Stimulated activated CD4-positive, alpha-beta T cell treated with anti-CD3 and anti-CD28 coated beads, TNF-alpha, amount 100 ng/mL, for 48 hours (primary cell): ENCODE measurements at regions not wholly inside any gene's neighbourhood (a gene's known extent, or its start where the extent isn't known, plus 50 kb on each side); places are given as distances from the start of the nearest gene placed in this dataset.
"Not testable (repeated sequence)": the region's sequence is repeated elsewhere in the genome, so short reads cannot be mapped to it uniquely, and the experiment has no call there.

Source experiments
- DNase-seq, 3 donors: peaks; one replicate each; pipeline ENCODE4 v3.0.0-alpha.2; 2020; ENCODE audit warnings: low read depth in 3 of 3

DNA sequence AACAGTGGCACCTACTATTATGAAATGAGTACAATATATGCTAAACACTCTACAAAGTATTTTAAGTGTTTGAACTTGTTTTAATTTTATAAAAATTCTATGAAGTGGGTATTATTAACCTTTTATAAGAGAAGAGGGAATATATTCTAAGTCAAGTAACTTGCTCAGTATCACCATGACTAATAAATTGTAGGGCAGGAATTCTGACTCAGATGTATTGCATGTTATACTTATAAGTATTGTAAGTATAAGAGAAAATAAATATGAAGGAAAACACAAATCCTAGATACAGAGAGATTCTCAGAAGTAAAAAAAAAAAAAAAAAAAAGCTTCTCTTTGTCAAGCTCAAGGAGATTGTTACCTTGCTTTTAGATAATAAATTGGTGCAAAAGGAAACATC is 893.2 kb downstream of the SLC16A7 start:
- no peak for DNase-seq

GRCh38 chr12:60494244-60494643 is 898.4 kb downstream of the SLC16A7 start:
- no peak for DNase-seq

- DNase-seq: no peak
Measured at GRCh38 chr12:60498656-60499055, 902.8 kb downstream of the SLC16A7 start.

GRCh38 chr12:60501124-60501729 is 905.4 kb downstream of the SLC16A7 start:
- DNase-seq: no peak

DNA sequence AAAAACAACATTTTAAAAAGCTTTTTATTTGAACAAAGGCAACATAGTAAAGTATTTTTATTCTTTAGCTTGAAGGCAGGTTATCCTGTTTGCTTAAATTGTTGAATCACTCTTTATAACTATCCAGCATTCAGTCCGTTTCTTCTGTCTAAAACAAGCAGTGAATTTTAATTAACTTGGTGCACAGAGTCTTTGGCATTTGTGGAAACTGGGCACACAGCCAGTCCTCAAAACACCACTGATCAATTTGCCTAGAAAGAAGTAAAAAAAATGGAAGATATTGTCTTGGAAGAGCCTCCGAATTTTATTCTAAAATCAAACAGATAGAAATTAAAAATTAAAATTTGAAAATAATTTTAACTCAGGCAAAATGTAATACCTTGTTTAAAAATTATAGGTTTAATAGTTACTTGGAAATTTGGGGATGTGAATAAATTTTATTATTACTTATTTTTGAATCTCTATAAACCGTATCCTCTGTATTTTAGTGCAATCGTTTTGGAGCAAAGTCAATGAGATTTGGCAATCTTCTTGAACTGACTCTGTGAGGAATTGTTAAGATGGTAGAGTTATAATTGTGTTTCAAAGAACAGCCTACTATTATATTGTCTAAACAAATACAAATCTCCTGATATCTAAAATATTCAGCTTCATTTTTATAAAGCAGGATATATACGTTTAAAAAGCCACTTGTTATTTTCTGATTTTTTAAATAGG is 927.0 kb downstream of the SLC16A7 start:
- no peak for DNase-seq

- DNase-seq: no peak
Measured at GRCh38 chr12:60529261-60529660, 933.4 kb downstream of the SLC16A7 start.

DNA sequence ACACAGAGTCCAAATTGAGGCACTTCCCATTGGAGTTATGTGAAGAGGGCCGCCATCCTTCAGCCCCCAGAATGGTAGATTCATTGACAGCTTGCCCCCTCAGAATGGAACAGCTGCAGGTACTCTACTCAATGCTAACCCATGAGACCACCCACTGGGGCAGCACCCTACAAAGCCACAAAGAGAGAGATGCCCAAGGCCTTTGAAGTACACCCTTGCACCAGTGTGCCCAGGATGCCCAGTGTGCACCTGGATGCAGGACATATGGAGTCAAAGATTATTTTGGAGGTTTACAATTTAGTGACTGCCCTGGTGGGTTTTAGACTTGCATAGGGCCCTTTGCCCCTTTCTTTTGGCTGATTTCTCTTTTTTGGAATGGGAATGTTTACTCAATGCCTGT is 933.9 kb downstream of the SLC16A7 start:
- DNase-seq: no peak

DNA sequence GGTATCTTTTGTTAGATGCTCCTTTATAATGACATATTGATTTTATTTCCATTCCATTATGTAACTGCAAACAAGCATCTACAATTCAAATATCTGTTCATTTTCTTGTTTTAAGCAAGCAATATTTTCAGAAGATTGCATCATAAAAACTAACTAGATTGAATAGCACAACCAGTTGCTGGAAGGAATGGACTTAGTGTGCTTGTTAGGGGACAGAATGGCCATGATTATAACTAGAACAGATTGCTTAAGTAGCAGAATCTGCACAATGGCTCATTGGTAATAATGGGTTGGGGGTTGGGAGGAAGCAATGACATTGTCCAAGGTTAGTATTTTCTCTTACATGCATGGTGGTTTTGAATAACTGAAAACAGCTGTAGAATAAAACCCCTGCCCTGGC is 939.5 kb downstream of the SLC16A7 start:
- DNase-seq: no peak

- no peak for DNase-seq
Measured at GRCh38 chr12:60539592-60539991, 943.8 kb downstream of the SLC16A7 start.

DNA sequence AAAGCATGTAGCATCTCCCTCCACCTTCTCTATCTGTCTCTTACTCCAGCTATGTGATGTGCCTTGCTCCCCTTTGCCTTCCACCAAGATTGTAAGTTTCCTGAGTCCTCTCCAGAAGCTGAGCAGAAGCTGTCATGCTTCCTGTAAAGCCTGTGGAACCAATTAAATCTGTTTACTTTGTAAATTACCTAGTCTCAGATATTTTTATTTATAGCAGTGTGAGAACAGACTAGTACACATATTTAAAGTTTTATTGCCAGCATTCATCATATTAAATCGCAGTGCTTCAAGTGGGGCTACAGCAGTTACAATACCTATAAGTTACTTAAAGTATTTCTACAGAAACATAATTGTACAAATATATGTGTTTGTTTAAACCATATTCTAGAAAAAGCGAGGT is 973.1 kb downstream of the SLC16A7 start:
- no peak for DNase-seq

- no peak for DNase-seq
Measured at GRCh38 chr12:60577607-60578006, 981.8 kb downstream of the SLC16A7 start.

DNA sequence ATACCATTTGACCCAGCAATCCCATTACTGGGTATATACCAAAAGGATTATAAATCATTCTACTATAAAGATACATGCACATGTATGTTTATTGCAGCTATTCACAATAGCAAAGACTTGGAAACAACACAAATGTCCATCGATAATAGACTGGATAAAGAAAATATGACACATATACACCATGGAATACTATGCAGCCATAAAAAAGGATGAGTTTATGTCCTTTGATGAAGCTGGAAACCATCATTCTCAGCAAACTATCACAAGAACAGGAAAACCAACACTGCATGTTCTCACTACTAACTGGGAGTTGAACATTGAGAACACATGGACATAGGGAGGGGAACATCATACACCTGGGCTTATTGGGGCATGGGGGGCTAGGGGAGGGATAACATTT is 991.8 kb downstream of the SLC16A7 start:
- DNase-seq: not testable (repeated sequence)

DNA sequence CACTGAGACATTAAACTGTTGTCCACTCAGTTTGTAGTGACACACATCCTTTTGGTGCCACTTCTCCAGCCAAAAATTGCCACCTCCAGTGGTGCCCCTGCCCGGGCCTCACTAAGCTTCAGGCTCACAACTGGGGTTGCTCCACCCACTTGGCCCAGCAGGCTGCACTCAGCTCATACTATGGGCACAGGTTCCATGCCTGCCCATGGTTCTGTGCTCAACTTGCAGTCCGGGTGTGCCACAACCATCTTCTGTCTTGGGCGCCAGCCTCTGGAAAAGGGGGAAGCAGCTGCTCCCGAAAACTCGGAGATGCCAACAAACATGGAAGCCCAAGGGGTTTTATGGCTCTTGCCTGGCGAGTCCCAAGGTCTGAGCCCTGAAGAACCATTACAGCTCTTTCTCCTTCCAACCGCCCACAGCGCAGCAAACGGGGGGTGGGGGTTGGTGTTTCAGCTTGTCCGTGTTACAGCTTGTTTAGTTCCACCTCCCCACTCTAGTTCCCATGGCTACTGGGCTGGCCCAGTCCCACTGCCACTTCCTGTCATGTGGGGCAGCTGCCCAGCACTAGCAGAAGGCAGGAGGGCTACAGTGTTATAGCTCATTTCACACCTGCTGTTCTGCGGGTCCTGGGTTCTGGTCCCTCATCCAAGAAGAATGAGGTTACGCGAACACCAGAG is 998.3 kb downstream of the SLC16A7 start:
- DNase-seq: no peak

- DNase-seq: no peak
Measured at GRCh38 chr12:60602601-60603000, 1006.8 kb downstream of the SLC16A7 start.

- not testable (repeated sequence) for DNase-seq
Measured at GRCh38 chr12:60603475-60603874, 1007.6 kb downstream of the SLC16A7 start.

DNA sequence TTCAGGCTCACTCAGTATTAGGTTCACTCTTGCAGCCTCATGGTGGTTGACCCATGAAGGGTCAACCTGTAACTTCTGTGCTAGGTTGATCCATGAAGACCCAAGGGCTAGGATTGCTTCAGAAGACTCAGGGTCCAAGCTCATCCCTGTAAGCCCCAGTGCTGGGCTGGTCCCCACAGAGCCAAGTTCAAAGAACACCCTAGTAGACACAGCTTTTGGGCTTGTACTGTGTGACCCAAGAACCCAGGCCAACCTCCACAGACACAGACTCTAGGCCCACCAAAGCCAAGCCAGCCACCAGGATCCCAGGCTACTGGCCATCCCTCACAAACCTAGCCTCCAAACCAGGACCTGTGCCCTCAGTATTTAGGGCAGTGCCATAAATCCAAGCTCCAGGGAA is 1020.6 kb downstream of the SLC16A7 start:
- DNase-seq: no peak

DNA sequence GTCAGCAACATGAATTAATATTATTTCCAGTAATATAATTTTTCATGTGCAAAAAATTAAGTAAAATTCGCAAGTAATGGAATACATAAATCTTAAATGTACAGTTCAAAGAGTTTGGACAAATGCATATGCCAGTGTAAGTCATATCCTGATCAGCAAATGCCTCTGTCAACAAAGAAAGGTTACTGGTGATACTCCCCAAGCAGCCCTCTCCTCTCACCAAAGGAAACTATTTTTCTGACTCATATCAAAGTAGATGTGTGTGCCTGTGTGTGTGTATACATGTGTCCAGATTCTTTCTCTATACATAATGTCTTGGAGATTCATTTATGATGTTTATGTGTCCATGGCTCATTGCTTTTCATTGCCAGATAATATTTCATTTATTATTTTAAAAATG is 1035.0 kb downstream of the SLC16A7 start:
- DNase-seq: no peak

GRCh38 chr12:60644076-60644475 is 1048.2 kb downstream of the SLC16A7 start:
- no peak for DNase-seq

- DNase-seq: no peak
Measured at GRCh38 chr12:60666895-60667294, 1071.1 kb downstream of the SLC16A7 start.

DNA sequence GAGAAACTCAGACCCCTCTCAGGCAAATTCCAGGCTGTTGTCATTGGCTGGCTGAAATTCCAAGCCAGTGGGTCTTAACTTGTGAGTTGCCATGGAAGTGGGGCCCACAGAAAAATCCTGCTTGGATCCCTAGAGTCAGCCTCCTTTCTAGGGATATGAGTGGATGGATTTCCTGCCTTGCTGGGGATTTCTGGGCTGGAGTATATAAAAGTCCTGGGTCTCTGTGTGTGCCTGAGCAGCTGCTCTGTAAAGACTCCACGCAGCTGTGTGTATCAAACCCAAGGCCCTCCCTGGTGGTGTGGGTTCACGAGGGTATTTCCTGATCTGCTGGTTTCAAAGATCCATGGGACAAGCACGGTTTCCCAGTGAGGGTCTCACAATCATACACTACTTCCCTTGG is 1077.1 kb downstream of the SLC16A7 start:
- no peak for DNase-seq

- DNase-seq: no peak
Measured at GRCh38 chr12:60684988-60685655, 1089.3 kb downstream of the SLC16A7 start.

GRCh38 chr12:60689137-60689536 is 1093.3 kb downstream of the SLC16A7 start:
- DNase-seq: no peak
